DMS53 (cell line): ENCODE measurements at regions not wholly inside any gene's neighbourhood (a gene's known extent, or its start where the extent isn't known, plus 50 kb on each side); places are given as distances from the start of the nearest gene placed in this dataset.
"Not testable (repeated sequence)": the region's sequence is repeated elsewhere in the genome, so short reads cannot be mapped to it uniquely, and the experiment has no call there.

ENCODE experiments used
- DNase-seq: peaks from one replicate; lab custom pipeline; 2025; lab: John Stamatoyannopoulos, UW

DNA sequence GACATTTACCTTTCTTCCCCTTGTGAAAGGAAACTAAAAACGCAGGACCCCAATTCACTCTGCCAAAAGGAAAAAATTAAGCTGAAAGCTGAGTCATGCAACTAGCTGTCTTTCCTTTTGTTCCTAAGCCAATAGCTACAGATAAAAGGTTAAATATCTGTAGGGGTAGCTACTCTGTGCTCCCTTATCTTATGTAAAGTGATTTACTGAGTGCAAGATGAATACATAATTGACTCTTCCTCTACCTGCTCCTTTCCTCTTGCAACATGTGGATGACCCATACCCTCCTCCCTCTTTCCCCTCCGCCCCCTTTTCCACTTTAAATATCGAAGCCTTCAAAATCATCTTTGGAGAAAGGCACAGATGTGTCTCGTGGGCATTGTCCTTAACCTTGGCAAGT, 68.0 kb upstream of the ZNF157 start:
- DNase-seq = no peak

- DNase-seq = not testable (repeated sequence)
Measured at GRCh38 chrX:47306471-47307023, 63.8 kb upstream of the ZNF157 start.

DNA sequence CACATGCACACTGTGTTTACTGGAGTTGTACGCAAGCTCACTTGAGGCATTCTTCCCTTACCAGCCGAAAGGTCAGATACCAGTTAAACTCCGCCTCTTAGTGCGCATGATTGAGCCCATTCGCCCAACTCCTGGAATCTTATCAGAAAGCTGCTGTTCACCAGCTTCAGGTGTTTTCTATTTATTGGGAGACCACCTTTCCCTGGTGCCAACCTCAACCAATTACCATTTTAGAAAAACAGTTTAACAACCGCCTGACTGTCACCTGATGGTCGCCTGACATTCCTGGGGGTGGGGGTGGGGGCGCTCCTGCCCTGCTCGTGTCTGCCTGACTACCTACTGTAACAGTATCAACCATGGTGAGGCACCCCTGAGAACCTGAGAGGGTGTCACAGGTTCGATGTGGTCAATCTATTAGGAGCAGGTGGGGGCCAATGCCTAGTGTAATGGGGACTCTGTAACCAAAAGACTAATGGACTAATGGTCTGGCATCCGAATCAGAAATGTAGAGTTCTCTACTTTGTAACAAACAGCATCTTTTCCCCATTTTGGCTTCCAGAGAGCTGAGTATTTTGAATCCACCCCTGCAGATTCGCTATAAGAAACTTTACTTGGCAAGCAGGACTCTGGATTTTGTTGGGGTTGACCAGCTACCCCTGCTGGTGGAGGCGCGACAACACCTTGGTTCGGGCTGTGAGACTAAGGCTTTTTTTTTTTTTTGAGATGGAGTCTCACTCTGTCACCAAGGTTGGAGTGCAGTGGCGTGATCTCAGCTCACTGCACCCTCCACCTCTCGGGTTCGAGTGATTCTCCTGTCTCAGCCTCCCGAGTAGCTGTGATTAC, 58.2 kb upstream of the ZNF157 start:
- DNase-seq = peak; percentile 74

GRCh38 chrX:47313056-47313455, 57.3 kb upstream of the ZNF157 start:
- no peak for DNase-seq

- DNase-seq = no peak
Measured at GRCh38 chrX:47316276-47317025, 53.9 kb upstream of the ZNF157 start.
